HCT116 (cell line): ENCODE measurements at regions not wholly inside any gene's neighbourhood (a gene's known extent, or its start where the extent isn't known, plus 50 kb on each side); places are given as distances from the start of the nearest gene placed in this dataset.

ENCODE experiments used
- ATF3 ChIP-seq: IDR thresholded peaks from 2 replicates; pipeline ENCODE4 v1.6.1; 2012
- CTCF ChIP-seq, 3 experiments: fragments of 200-600 bp in 1 of 3; sonication (generic) in 1 of 3; IDR thresholded peaks in 2 of 3; conservative IDR thresholded peaks in 1 of 3; 2 replicates each; pipeline ENCODE4 v1.5.1; 2012 to 2017; ENCODE audit warnings: low read depth in 2 of 3, low read length in 2 of 3, antibody characterized with exemption in 1 of 3, borderline replicate concordance in 1 of 3, control low read depth in 1 of 3, mild to moderate bottlenecking in 1 of 3, mixed read lengths in 1 of 3, mixed run types in 1 of 3, moderate library complexity in 1 of 3; ENCODE audit not compliant: insufficient read depth in 1 of 3
- EZH2phosphoT487 ChIP-seq: fragments of 200-600 bp; IDR thresholded peaks from 2 replicates; pipeline ENCODE4 v1.6.1; 2018; ENCODE audit warnings: antibody characterized with exemption, borderline replicate concordance
- SIN3A ChIP-seq: IDR thresholded peaks from 2 replicates; pipeline ENCODE4 v1.6.1; 2012; ENCODE audit warnings: low read depth
- SRF ChIP-seq: IDR thresholded peaks from 2 replicates; pipeline ENCODE4 v1.6.1; 2012; ENCODE audit warnings: low read depth

GRCh38 chr14:81841346-81841745 lies 307.7 kb upstream of the SEL1L start:
- TF ChIP-seq SIN3A = no peak
- no peak for TF ChIP-seq EZH2phosphoT487
- TF ChIP-seq ATF3 = no peak
- no peak for TF ChIP-seq CTCF (IDR thresholded peaks at IDR 0.05 in 2 of 3, conservative IDR thresholded peaks at IDR 0.05 in 1 of 3; ENCODE audit: borderline replicate concordance in 1 of 3, insufficient read depth in 1 of 3, low read depth in 2 of 3, low read length in 2 of 3)
- no peak for TF ChIP-seq SRF
